NCI-H510A (cell line): ENCODE measurements at regions not wholly inside any gene's neighbourhood (a gene's known extent, or its start where the extent isn't known, plus 50 kb on each side); places are given as distances from the start of the nearest gene placed in this dataset.
"Not testable (repeated sequence)": the region's sequence is repeated elsewhere in the genome, so short reads cannot be mapped to it uniquely, and the experiment has no call there.

Source experiments
- DNase-seq: peaks from one replicate; lab custom pipeline; 2025; lab: John Stamatoyannopoulos, UW

DNA sequence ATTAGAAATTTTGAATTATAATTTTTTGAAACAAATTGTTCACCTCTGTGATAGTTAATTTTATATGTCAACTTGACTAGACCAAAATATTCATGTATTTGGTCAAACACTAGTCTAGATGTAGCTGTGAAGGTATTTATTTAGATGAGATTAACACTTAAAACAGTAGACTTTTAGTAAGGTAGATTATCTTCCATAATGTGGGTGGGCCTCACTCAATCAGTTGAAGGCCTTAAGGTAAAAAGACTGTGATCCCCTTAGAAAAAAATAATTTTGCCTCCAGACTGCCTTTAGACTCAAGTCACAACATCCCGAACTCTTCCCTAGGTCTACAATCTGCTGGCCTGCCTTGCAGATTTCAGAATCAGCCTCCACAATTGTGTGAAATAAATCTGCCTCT, 177.3 kb upstream of the PABPC5 start:
- no peak for DNase-seq

DNA sequence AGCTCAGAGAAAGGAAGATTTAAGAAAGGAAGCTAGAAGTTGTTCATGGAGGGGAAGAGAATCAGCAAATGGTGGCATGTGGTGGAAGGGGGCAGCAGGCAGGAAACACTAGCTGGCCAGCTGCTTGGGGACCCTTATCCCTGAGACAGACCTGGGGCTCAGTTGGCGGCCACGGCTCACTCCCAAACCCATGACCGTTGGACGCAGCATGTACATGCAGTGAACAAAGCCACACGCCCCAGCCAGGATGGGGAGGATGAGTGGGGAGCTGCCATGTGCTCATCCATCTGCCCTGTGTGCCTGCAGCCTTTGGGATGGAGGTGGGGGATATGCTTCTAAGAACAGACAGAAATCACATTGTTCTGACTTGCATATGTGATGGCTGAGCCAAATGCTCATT, 155.2 kb upstream of the PABPC5 start:
- DNase-seq: no peak

DNA sequence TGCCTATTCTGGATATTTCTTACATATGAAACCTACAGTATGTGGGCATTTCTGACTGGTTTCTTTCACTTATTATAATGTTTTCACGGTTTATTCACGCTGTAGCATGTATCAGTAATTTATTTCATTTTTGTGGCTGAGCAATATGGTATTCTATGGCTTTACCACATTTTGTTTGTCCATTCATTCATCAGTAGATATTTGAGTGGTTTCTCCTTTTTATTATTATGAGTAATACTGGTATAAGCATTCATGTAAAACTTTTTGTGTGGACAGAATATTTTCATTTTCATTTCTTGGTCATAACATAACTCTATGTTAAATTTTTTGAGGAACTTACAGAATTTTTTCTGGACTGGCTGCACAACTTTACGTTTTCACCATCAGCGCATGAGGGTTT, 122.7 kb upstream of the PABPC5 start:
- no peak for DNase-seq

DNA sequence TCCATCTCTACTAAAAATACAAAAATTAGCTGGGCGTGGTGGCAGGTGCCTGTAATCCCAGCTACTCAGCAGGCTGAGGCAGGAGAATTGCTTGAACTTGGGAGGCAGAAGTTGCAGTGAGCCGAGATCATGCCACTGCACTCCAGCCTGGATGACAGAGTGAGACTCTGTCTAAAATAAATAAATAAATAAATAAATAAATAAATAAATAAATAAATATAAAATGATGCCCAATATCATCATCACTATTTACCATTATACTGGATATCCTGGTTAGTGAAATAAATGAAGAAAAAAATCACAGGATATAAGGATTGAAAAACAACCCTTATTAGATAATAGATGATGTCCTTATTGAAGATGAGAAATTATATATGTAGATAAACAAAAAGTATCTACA, 115.8 kb upstream of the PABPC5 start:
- not testable (repeated sequence) for DNase-seq

DNA sequence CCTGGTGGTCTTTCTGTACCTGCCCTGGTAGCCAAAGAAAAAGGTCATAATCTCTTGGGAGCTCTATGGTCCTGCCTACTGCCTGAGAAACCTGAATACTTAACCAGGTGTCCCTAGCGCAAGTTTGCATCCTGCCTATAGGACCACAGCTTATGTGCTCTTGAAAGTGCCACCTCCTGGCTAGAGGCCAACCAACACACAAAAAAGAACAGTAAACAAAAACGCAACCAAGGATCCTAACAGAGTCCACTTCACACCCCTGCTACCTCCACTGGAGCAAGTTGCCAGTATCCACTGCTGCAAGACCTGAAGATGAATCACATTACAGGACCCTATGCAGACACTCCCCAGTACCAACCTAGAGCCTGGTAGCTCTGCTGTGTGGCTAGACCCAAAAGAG, 103.2 kb upstream of the PABPC5 start:
- peak; percentile 43 for DNase-seq
